Neural progenitor cell (in vitro differentiated cells): ENCODE measurements at regions not wholly inside any gene's neighbourhood (a gene's known extent, or its start where the extent isn't known, plus 50 kb on each side); places are given as distances from the start of the nearest gene placed in this dataset.

Source experiments
- DNase-seq: peaks from one replicate; pipeline ENCODE4 v3.0.0-alpha.2; 2016; ENCODE audit warnings: low spot score
- H2AFZ ChIP-seq: fragments of 200-600 bp; sonication (generic); replicated peaks from 2 replicates; pipeline ENCODE4 v1.6.1; 2016; ENCODE audit warnings: antibody characterized with exemption
- H3F3A ChIP-seq: fragments of 200-600 bp; sonication (generic); 2 replicates; pipeline ENCODE4 v1.6.1; 2016; ENCODE audit warnings: antibody characterized with exemption, low read depth
- H3K27ac ChIP-seq: fragments of 200-600 bp; sonication (generic); 2 replicates; pipeline ENCODE4 v1.5.1; 2016; ENCODE audit warnings: mild to moderate bottlenecking
- H3K27me3 ChIP-seq: fragments of 200-600 bp; sonication (generic); 2 replicates; pipeline ENCODE4 v1.6.1; 2016; ENCODE audit warnings: mild to moderate bottlenecking, moderate library complexity
- H3K36me3 ChIP-seq: fragments of 200-600 bp; sonication (generic); 2 replicates; pipeline ENCODE4 v1.5.1; 2016
- H3K4me1 ChIP-seq: fragments of 200-600 bp; sonication (generic); 2 replicates; pipeline ENCODE4 v1.6.1; 2016; ENCODE audit warnings: mixed run types
- H3K4me2 ChIP-seq: fragments of 200-600 bp; sonication (generic); 2 replicates; pipeline ENCODE4 v1.6.1; 2016
- H3K4me3 ChIP-seq: fragments of 200-600 bp; sonication (generic); 2 replicates; pipeline ENCODE4 v1.5.1; 2016
- H3K79me2 ChIP-seq: fragments of 200-600 bp; sonication (generic); 2 replicates; pipeline ENCODE4 v1.6.1; 2016; ENCODE audit warnings: low read depth
- H3K9ac ChIP-seq: fragments of 200-600 bp; sonication (generic); 2 replicates; pipeline ENCODE4 v1.6.1; 2016
- H3K9me3 ChIP-seq: fragments of 200-600 bp; sonication (generic); 2 replicates; pipeline ENCODE4 v1.5.1; 2016; ENCODE audit warnings: low read depth
- H4K20me1 ChIP-seq: fragments of 200-600 bp; sonication (generic); 2 replicates; pipeline ENCODE4 v1.6.1; 2016; ENCODE audit warnings: low read depth
- H3K27ac Mint-ChIP-seq: 3 replicates; pipeline ENCODE4 v1.8.0; 2021; ENCODE audit warnings: mixed read lengths
- H3K27me3 Mint-ChIP-seq: 2 replicates; pipeline ENCODE4 v1.8.0; 2022; ENCODE audit warnings: low read depth, mild to moderate bottlenecking, inconsistent platforms, moderate library complexity, mixed read lengths; ENCODE audit not compliant: insufficient read depth
- H3K36me3 Mint-ChIP-seq: 3 replicates; pipeline ENCODE4 v1.8.0; 2021; ENCODE audit warnings: mixed read lengths
- H3K4me1 Mint-ChIP-seq: 3 replicates; pipeline ENCODE4 v1.8.0; 2021; ENCODE audit warnings: mixed read lengths
- H3K4me3 Mint-ChIP-seq: 3 replicates; pipeline ENCODE4 v1.8.0; 2021; ENCODE audit warnings: mild to moderate bottlenecking, moderate library complexity, mixed read lengths
- H3K9me3 Mint-ChIP-seq: 3 replicates; pipeline ENCODE4 v1.8.0; 2020; ENCODE audit warnings: mixed read lengths
- EZH2 ChIP-seq: fragments of 200-600 bp; sonication (generic); IDR thresholded peaks from 2 replicates; pipeline ENCODE4 v1.6.1; 2017; ENCODE audit warnings: antibody characterized with exemption, mild to moderate bottlenecking, moderate library complexity
- EZH2phosphoT487 ChIP-seq: fragments of 200-600 bp; sonication (generic); IDR thresholded peaks from 2 replicates; pipeline ENCODE4 v1.6.1; 2017; ENCODE audit warnings: antibody characterized with exemption
- TF ChIP-seq, protein P1 (sequence below): fragments of 200-600 bp; sonication (generic); IDR thresholded peaks from 2 replicates; pipeline ENCODE4 v1.5.1; 2017; ENCODE audit warnings: antibody characterized with exemption, mild to moderate bottlenecking

DNA sequence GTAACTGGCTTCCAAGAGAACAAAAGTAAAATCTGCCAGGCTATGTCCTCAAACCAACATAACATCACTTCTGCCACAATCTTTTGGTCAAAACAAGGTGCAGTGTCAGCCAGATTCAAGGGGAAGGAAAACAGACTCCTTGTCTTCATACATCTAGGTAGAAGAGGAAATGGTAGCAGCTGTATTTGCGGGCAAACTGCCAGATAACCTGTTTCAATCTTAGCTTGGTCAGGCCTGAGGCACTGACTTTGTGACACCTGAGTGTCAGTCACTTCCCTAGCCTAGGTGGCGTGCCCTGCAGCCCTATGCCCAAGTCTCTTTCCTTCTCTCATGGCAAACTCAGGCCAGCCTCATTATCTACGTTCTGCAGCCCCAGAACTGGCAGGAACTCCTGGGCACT lies 146.2 kb upstream of the JADE1 start:
- Mint-ChIP-seq H3K9me3 (peaks cover 7% of the 10 kb centered on the region), H3K36me3 (no peaks in the 10 kb centered on the region), H3K27ac (no peak overlapping the region), H3K4me1 (peaks cover 3% of the 10 kb centered on the region), H3K27me3 (no peaks in the 10 kb centered on the region), H3K4me3 (no peak overlapping the region)
- H3K27ac ChIP-seq = no peak overlapping the region
- no peaks in the 10 kb centered on the region for H3K36me3 ChIP-seq
- peaks cover 8% of the 10 kb centered on the region for H3K4me1 ChIP-seq
- H3K79me2 ChIP-seq = no peaks in the 10 kb centered on the region
- H3K27me3 ChIP-seq = no peaks in the 10 kb centered on the region
- no peaks in the 10 kb centered on the region for H3K9me3 ChIP-seq
- no peak overlapping the region for H3K4me3 ChIP-seq
- H3F3A ChIP-seq = no peaks in the 10 kb centered on the region
- TF ChIP-seq, protein P1, sequence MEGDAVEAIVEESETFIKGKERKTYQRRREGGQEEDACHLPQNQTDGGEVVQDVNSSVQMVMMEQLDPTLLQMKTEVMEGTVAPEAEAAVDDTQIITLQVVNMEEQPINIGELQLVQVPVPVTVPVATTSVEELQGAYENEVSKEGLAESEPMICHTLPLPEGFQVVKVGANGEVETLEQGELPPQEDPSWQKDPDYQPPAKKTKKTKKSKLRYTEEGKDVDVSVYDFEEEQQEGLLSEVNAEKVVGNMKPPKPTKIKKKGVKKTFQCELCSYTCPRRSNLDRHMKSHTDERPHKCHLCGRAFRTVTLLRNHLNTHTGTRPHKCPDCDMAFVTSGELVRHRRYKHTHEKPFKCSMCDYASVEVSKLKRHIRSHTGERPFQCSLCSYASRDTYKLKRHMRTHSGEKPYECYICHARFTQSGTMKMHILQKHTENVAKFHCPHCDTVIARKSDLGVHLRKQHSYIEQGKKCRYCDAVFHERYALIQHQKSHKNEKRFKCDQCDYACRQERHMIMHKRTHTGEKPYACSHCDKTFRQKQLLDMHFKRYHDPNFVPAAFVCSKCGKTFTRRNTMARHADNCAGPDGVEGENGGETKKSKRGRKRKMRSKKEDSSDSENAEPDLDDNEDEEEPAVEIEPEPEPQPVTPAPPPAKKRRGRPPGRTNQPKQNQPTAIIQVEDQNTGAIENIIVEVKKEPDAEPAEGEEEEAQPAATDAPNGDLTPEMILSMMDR = no peak
- TF ChIP-seq EZH2 (no peak), EZH2phosphoT487 (no peak)
- H4K20me1 ChIP-seq = no peaks in the 10 kb centered on the region
- no peak for DNase-seq
- no peak overlapping the region for H3K9ac ChIP-seq
- H3K4me2 ChIP-seq = no peak overlapping the region
- no peak overlapping the region for H2AFZ ChIP-seq

DNA sequence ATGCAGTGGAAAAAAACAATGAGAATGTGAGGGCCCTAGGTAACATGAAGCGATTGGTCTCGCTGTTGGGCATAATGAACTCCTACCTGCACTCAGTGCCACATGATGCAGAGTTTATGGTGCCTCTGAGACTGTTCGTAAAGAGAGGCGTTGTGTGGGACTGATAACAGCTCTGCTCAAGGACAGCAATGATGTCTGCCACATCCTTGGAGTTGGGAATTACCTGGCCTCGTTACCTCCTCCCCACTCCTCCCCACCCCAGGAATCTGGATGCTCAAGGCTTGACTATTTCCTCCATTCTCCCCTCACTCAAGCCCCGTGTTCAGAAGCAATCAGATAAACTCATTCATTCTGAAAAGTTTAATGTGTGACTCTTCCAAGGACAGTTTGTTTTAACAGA lies 148.0 kb upstream of the JADE1 start:
- Histone ChIP-seq H3K9me3 (no peaks in the 10 kb centered on the region), H3K36me3 (no peaks in the 10 kb centered on the region), H3K27me3 (no peaks in the 10 kb centered on the region), H4K20me1 (no peaks in the 10 kb centered on the region), H3K9ac (no peak overlapping the region), H3K4me1 (peaks cover 8% of the 10 kb centered on the region), H3K4me3 (no peak overlapping the region), H3K79me2 (no peaks in the 10 kb centered on the region), H3K4me2 (no peak overlapping the region), H2AFZ (no peak overlapping the region), H3F3A (no peaks in the 10 kb centered on the region), H3K27ac (no peak overlapping the region)
- TF ChIP-seq, protein P1 = no peak
- TF ChIP-seq EZH2 = no peak
- TF ChIP-seq EZH2phosphoT487 = no peak
- Mint-ChIP-seq H3K27me3 (no peaks in the 10 kb centered on the region), H3K9me3 (peaks cover 4% of the 10 kb centered on the region), H3K4me3 (no peak overlapping the region), H3K36me3 (no peaks in the 10 kb centered on the region), H3K4me1 (no peaks in the 10 kb centered on the region), H3K27ac (no peak overlapping the region)
- no peak for DNase-seq

- Mint-ChIP-seq H3K4me3 (no peak overlapping the region), H3K9me3 (peaks cover under 1% of the 10 kb centered on the region), H3K27ac (no peak overlapping the region), H3K36me3 (no peaks in the 10 kb centered on the region), H3K4me1 (no peaks in the 10 kb centered on the region), H3K27me3 (no peaks in the 10 kb centered on the region)
- Histone ChIP-seq H4K20me1 (no peaks in the 10 kb centered on the region), H2AFZ (no peak overlapping the region), H3K27ac (no peak overlapping the region), H3F3A (no peaks in the 10 kb centered on the region), H3K4me1 (peaks cover 8% of the 10 kb centered on the region), H3K79me2 (no peaks in the 10 kb centered on the region), H3K36me3 (no peaks in the 10 kb centered on the region), H3K27me3 (no peaks in the 10 kb centered on the region), H3K9ac (no peak overlapping the region), H3K4me2 (no peak overlapping the region), H3K9me3 (peaks cover 1% of the 10 kb centered on the region), H3K4me3 (no peak overlapping the region)
- TF ChIP-seq EZH2phosphoT487 = no peak
- no peak for TF ChIP-seq EZH2
- TF ChIP-seq, protein P1 = no peak
- DNase-seq = no peak
These were observed 148.9 kb upstream of the JADE1 start for GRCh38 chr4:128660361-128661215.
